Heart right ventricle (tissue), 16 donors: ENCODE measurements at regions not wholly inside any gene's neighbourhood (a gene's known extent, or its start where the extent isn't known, plus 50 kb on each side); places are given as distances from the start of the nearest gene placed in this dataset.
"Not testable (repeated sequence)": the region's sequence is repeated elsewhere in the genome, so short reads cannot be mapped to it uniquely, and the experiment has no call there.

ENCODE experiments used
- ATAC-seq, 8 donors: fragments of 200-7000 bp; cut with Tn5 transposase; one replicate each; pipeline ENCODE4 v1.9.1; 2020; ENCODE audit warnings: mild to moderate bottlenecking in 8 of 8, moderate library complexity in 8 of 8, moderate number of reproducible peaks in 1 of 8
- DNase-seq, 2 donors: peaks; one replicate each; pipeline ENCODE4 v3.0.0-alpha.2; 2020
- H3K27ac ChIP-seq, 10 donors: fragments of 200-600 bp; sonication (generic) in 2 of 10; one replicate each; pipeline versions ENCODE4 v1.5.0 to v1.8.0; 2020 to 2022; ENCODE audit warnings: mild to moderate bottlenecking in 3 of 10
- H3K27me3 ChIP-seq, 7 donors: fragments of 200-600 bp; one replicate each; pipeline ENCODE4 v1.8.0; 2021 to 2022; ENCODE audit warnings: mild to moderate bottlenecking in 2 of 7
- H3K36me3 ChIP-seq, 9 donors: fragments of 200-600 bp; sonication (generic) in 1 of 9; one replicate each; pipeline versions ENCODE4 v1.5.0 to v1.8.0; 2020 to 2022; ENCODE audit warnings: mild to moderate bottlenecking in 2 of 9
- H3K4me1 ChIP-seq, 9 donors: fragments of 200-600 bp; sonication (generic) in 1 of 9; one replicate each; pipeline versions ENCODE4 v1.5.0 to v1.8.0; 2020 to 2022; ENCODE audit warnings: mild to moderate bottlenecking in 4 of 9
- H3K4me3 ChIP-seq, 10 donors: fragments of 200-600 bp; sonication (generic) in 2 of 10; one replicate each; pipeline versions ENCODE4 v1.5.0 to v1.8.0; 2020 to 2022; ENCODE audit warnings: mild to moderate bottlenecking in 7 of 10, moderate library complexity in 2 of 10
- H3K9me3 ChIP-seq, 11 donors: fragments of 200-600 bp in 10 of 11; sonication (generic) in 2 of 11; one replicate each; pipeline versions ENCODE4 v1.5.0 to v1.8.0; 2013 to 2022; ENCODE audit warnings: mild to moderate bottlenecking in 2 of 11, control low read depth in 1 of 11, moderate library complexity in 1 of 11
- WGBS, 2 donors: extraction: QIAGEN DNeasy Blood & Tissue Kit; methylation state at CpG; one replicate each; pipeline ENCODE4 v1.1.7; 2013; ENCODE audit warnings: inconsistent platforms in 1 of 2; 5-methylcytosine and 5-hydroxymethylcytosine counted together
- intact Hi-C, 10 donors: fragments of 100-400 bp; cut with DNase I; formaldehyde crosslinking; loops; one replicate each; pipeline versions ENCODE4 v1.11.1 to v1.14.2; 2022
- TF ChIP-seq, protein P1 (sequence below), 9 donors: fragments of 200-600 bp; sonication (generic) in 2 of 9; IDR thresholded peaks; one replicate each; pipeline versions ENCODE4 v1.5.0 to v1.8.0; 2021 to 2022; ENCODE audit warnings: antibody characterized with exemption in 9 of 9, mild to moderate bottlenecking in 5 of 9, moderate library complexity in 1 of 9
- donor health status: Arrhythmogenic right ventricular cardiomyopathy.
- donor health status: ischemic (EF 13 %, LVEDD 7.1; RV severe dilation, severe dysfunction).
- donor health status: healthy with polysubstance abuse.
- donor health status: DM: no; HTN: yes; CAD: no.
- donor health status: DM: no; HTN: no; CAD: no.
- donor health status: ischemic (EF 25% LVEDD 6.9; RV normal size, moderate dysfunction).
- donor health status: ischemic (EF 25% LVEDD 5.7; RV mildly dilated, moderate dysfunction).
- donor health status: healthy.
- donor health status: DM: yes; HTN: yes; CAD: no.
- donor health status: Ischemic cardiomyopathy.
- donor health status: ischemic (EF 35%, LVEDD 5.7; RV mildly dilated, moderate dysfunction).
- donor health status: nonischemic (EF 11% LVEDD 7.7; RV severe dilation, severe dysfunction).
- donor health status: DM: yes; HTN: yes; CAD: no.
- donor health status: PGD.
- donor health status: ischemic (EF 29% LVEDD 5.4; RV normal size, mild dysfunction).
- donor health status: nonischemic (EF 23%, LVEDD 6.1; RV moderate dilation, normal function).

DNA sequence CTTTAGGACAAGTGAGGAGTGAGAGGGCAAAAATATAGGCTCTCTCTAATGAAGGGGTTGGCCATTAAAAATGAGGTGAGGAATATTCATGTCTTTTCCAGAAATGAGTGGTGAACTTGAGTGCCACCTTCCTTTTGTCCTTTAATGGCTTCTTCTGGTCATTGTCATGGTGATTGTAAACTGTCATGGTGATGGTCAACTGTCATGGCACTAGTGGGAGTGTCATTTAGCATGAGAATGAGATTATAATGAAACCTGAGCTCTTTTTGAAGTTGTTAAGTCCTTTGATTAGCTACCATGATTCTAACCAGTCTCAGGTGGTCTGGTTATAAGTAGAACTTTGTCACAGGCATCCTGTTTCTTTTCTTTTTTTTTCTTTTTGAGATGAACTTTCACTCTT, 524.4 kb downstream of the NEBL start:
- intact Hi-C loops, result no loop called here
- no peak for DNase-seq
- H3K36me3 ChIP-seq, result no peaks in the 10 kb centered on the region
- no peak overlapping the region for H3K27ac ChIP-seq
- TF ChIP-seq, protein P1, sequence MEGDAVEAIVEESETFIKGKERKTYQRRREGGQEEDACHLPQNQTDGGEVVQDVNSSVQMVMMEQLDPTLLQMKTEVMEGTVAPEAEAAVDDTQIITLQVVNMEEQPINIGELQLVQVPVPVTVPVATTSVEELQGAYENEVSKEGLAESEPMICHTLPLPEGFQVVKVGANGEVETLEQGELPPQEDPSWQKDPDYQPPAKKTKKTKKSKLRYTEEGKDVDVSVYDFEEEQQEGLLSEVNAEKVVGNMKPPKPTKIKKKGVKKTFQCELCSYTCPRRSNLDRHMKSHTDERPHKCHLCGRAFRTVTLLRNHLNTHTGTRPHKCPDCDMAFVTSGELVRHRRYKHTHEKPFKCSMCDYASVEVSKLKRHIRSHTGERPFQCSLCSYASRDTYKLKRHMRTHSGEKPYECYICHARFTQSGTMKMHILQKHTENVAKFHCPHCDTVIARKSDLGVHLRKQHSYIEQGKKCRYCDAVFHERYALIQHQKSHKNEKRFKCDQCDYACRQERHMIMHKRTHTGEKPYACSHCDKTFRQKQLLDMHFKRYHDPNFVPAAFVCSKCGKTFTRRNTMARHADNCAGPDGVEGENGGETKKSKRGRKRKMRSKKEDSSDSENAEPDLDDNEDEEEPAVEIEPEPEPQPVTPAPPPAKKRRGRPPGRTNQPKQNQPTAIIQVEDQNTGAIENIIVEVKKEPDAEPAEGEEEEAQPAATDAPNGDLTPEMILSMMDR (IDR thresholded peaks at IDR 0.05), result no peak
- H3K4me3 ChIP-seq, result no peak overlapping the region
- H3K4me1 ChIP-seq, result no peaks in the 10 kb centered on the region
- no peak for ATAC-seq
- H3K27me3 ChIP-seq, result no peaks in the 10 kb centered on the region
- H3K9me3 ChIP-seq, result peaks cover 0 to 15% (median 0%) of the 10 kb centered on the region in 11 donors

DNA sequence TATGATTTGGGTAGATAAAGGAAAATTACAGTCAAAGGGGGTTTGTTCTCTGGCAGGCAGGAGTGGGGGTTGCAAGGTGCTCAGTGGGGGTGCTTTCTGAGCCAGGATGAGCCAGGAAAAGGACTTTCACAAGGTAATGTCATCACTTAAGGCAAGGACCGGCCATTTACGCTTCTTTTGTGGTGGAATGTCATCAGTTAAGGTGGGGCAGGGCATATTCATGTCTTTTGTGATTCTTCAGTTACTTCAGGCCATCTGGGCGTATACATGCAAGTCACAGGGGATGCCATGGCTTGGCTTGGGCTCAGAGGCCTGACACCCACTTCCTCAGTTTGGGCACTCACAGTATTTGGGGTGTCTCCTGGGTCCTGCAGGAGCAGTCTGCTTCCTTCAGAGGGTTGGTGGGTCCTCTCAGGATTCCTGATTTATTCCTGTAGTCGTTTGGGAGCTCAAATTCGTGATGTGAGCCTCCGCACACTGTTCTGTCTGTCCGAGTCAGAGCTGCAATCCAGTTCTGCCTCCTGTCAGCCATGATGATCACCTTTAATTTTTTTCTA, 526.1 kb downstream of the NEBL start:
- H3K27ac ChIP-seq, H3K36me3 ChIP-seq, H3K4me3 ChIP-seq, ATAC-seq, H3K27me3 ChIP-seq, H3K4me1 ChIP-seq, intact Hi-C loops, DNase-seq: not testable (repeated sequence)
- WGBS, 2 donors, result 86% methylated on average over 7 of the region's 7 CpGs
- peaks cover 0 to 25% (median 0%) of the 10 kb centered on the region in 11 donors for H3K9me3 ChIP-seq

DNA sequence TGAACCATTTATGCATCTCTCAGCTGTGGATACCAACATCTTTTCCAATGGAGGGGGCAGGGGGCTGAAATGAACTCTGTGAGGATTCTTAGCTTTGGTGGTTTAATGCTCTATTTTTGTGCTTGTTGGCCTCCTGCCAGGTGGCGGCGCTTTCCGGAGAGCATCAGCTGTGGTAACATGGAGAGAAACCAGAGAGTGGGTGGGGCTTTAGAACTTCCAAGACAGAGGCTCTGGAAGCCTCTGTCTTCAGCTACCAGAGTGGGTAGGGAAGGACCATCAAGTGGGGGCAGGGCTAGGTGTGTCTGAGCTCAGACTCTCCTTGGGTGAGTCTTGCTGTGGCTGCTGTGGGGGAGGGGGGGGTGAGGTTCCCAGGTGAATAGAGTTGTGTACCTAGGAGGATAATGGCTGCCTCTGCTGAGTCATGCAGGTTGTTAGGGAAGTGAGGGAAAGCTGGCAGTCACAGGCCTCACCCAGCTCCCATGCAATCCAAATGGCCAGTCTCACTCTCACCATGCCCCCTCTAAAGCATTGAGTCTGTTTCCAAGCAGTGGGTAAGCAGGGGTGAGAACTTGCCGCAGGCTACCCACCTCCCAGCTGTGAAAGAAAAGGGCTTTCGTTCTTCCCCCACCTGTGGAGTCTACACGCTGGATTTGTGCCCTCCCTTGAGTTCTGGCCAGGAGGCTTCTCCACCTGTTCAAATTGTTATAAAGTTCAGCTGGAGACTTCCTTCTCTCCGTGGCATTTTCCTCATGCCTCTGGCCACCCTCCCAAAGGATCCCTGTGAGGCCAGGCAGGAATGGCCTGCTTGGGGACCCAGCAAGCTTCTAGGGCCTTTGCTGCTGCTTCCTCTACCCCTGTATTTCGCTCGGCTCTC, 527.0 kb downstream of the NEBL start:
- no peak overlapping the region for H3K4me3 ChIP-seq
- no peak for ATAC-seq
- TF ChIP-seq, protein P1 (IDR thresholded peaks at IDR 0.05), result no peak
- no peak overlapping the region for H3K27ac ChIP-seq
- H3K4me1 ChIP-seq, result no peaks in the 10 kb centered on the region
- whole genome bisulfite sequencing, 2 donors, result 64 to 74% methylated on average over 9 of the region's 9 CpGs
- DNase-seq, result peak in 1 of 2 donors; percentile 6
- H3K36me3 ChIP-seq, result no peaks in the 10 kb centered on the region
- peaks cover 0 to 34% (median 0%) of the 10 kb centered on the region in 11 donors for H3K9me3 ChIP-seq
- intact Hi-C loops, result no loop called here
- H3K27me3 ChIP-seq, result no peaks in the 10 kb centered on the region

DNA sequence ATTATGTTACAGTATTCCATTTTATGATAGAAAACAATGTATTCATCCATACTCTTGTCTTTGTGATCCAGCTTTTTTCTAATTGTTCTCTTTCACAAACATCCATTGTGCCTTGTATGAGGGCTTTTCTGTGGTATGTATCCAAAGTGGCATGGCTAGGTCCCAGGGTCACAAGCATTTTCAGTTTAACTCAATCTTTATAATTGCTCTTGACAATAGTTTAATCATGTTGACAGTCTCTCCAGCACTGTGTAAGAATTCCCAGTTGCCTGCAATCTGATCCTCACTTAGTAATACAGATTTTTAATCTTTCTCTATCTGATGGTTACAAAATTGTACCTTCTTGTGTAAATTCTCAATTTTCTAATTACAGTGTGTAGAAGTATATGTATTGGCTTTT, 533.4 kb downstream of the NEBL start:
- no peaks in the 10 kb centered on the region for H3K36me3 ChIP-seq
- intact Hi-C loops, result no loop called here
- no peaks in the 10 kb centered on the region for H3K4me1 ChIP-seq
- H3K9me3 ChIP-seq, result peaks cover 0 to 31% (median 0%) of the 10 kb centered on the region in 11 donors
- TF ChIP-seq, protein P1 (IDR thresholded peaks at IDR 0.05), result no peak
- no peaks in the 10 kb centered on the region for H3K27me3 ChIP-seq
- DNase-seq (no peak), ATAC-seq (no peak)
- no peak overlapping the region for H3K27ac ChIP-seq
- H3K4me3 ChIP-seq, result no peak overlapping the region

DNA sequence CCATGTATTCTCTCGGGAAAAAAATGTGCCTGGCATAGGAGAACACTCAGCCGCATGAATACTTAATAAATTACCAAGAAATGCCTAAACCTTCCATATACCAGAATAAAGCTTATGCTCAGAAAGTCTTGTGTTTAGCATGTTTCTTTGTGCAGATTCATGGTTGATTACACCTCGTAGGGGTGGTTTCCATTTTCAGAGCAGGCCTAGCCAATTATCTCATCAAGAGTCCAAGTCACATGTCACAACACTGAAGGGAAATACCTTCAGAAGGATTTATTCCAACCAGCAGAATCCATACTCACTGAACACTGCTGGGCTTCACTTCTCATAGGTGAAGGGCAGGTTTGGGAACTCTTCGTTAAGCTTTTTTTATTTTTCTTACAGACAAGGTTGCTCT, 539.7 kb downstream of the PLXDC2 start:
- H3K27me3 ChIP-seq, result no peaks in the 10 kb centered on the region
- H3K36me3 ChIP-seq, result no peaks in the 10 kb centered on the region
- TF ChIP-seq, protein P1 (IDR thresholded peaks at IDR 0.05), result no peak
- H3K27ac ChIP-seq, result no peak overlapping the region
- no peaks in the 10 kb centered on the region for H3K4me1 ChIP-seq
- WGBS, 2 donors, result 59 to 84% methylated on average over 4 of the region's 4 CpGs
- peaks cover 0 to 6% (median 0%) of the 10 kb centered on the region in 11 donors for H3K9me3 ChIP-seq
- H3K4me3 ChIP-seq, result no peak overlapping the region
- ATAC-seq (no peak), DNase-seq (no peak)
- intact Hi-C loops, result no loop called here
